HG02981 (cell line): ENCODE measurements at regions not wholly inside any gene's neighbourhood (a gene's known extent, or its start where the extent isn't known, plus 50 kb on each side); places are given as distances from the start of the nearest gene placed in this dataset.
"Not testable (repeated sequence)": the region's sequence is repeated elsewhere in the genome, so short reads cannot be mapped to it uniquely, and the experiment has no call there.

Experiments used
- ATAC-seq: cut with Tn5 transposase; IDR thresholded peaks from one replicate; pipeline ENCODE4 v1.9.1; 2021; ENCODE audit warnings: mild to moderate bottlenecking, moderate library complexity; ENCODE audit not compliant: unreplicated experiment

- no peak for ATAC-seq
Observed at GRCh38 chr10:8278099-8278498, 223.6 kb downstream of the GATA3 start.

- no peak for ATAC-seq
Observed at GRCh38 chr10:8279598-8279997, 225.1 kb downstream of the GATA3 start.

- ATAC-seq, result no peak
Observed at GRCh38 chr10:8280946-8281345, 226.5 kb downstream of the GATA3 start.

- no peak for ATAC-seq
Observed at GRCh38 chr10:8282340-8282739, 227.9 kb downstream of the GATA3 start.

GRCh38 chr10:8283166-8283905 is 228.8 kb downstream of the GATA3 start:
- ATAC-seq, result no peak

- no peak for ATAC-seq
Observed at GRCh38 chr10:8283986-8284385, 229.5 kb downstream of the GATA3 start.

GRCh38 chr10:8285970-8286369 is 231.5 kb downstream of the GATA3 start:
- not testable (repeated sequence) for ATAC-seq

GRCh38 chr10:8288600-8288999 is 234.1 kb downstream of the GATA3 start:
- ATAC-seq, result no peak

GRCh38 chr10:8289186-8289924 is 234.9 kb downstream of the GATA3 start:
- ATAC-seq, result no peak

GRCh38 chr10:8294779-8295178 is 240.3 kb downstream of the GATA3 start:
- no peak for ATAC-seq

GRCh38 chr10:8295311-8295710 is 240.8 kb downstream of the GATA3 start:
- no peak for ATAC-seq

GRCh38 chr10:8296090-8296733 is 241.7 kb downstream of the GATA3 start:
- ATAC-seq, result no peak

- ATAC-seq, result no peak
Observed at GRCh38 chr10:8296734-8297101, 242.2 kb downstream of the GATA3 start.

- ATAC-seq, result no peak
Observed at GRCh38 chr10:8297107-8297506, 242.6 kb downstream of the GATA3 start.

GRCh38 chr10:8297959-8298358 is 243.5 kb downstream of the GATA3 start:
- ATAC-seq, result no peak

GRCh38 chr10:8298896-8299570 is 244.5 kb downstream of the GATA3 start:
- ATAC-seq, result no peak

- no peak for ATAC-seq
Observed at GRCh38 chr10:8300925-8301324, 246.4 kb downstream of the GATA3 start.

- no peak for ATAC-seq
Observed at GRCh38 chr10:8301333-8301732, 246.8 kb downstream of the GATA3 start.

- no peak for ATAC-seq
Observed at GRCh38 chr10:8301831-8302230, 247.3 kb downstream of the GATA3 start.

- no peak for ATAC-seq
Observed at GRCh38 chr10:8302565-8302964, 248.1 kb downstream of the GATA3 start.

GRCh38 chr10:8304861-8305260 is 250.4 kb downstream of the GATA3 start:
- ATAC-seq, result no peak
